ENCODE measurements at regions not wholly inside any gene's neighbourhood (a gene's known extent, or its start where the extent isn't known, plus 50 kb on each side); places are given as distances from the start of the nearest gene placed in this dataset.

DNA sequence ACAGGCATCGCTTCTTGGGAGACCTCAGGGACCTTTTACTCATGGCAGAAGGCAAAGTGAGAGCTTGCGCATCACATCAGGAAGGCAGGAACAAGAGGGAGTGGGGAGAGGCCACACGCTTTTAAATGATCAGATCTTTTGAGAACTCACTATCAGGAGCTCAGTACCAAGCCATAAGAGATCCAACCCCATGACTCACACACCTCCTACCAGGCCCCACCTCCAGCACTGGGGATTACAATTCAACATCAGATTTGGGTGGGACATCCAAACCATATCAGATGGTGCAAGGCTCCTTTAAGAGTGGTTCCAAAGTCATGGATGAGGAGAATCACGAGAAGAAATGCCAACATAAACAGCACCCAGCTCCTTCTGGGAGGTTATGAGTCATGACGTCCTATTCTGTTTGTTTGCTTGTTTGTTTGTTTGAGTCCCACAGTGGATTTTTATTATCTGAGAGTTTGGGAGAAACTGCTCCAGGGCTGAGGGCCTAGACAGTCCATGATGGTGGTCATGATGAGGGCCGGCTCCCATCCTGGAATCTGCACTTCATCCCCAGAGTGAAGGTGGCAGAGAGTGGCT lies 453.5 kb downstream of the GADD45G start:
- H3K4me1 ChIP-seq (replicated peaks in 1 of 2): no peaks in the 10 kb centered on the region
- no peak overlapping the region for H3K4me3 ChIP-seq
- H3K9me3 ChIP-seq (replicated peaks in 1 of 3): no peaks in the 10 kb centered on the region
- no peak overlapping the region for H3K27ac ChIP-seq
- DNase-seq: no peak
- no peaks in the 10 kb centered on the region for H3K27me3 ChIP-seq
- no peaks in the 10 kb centered on the region for H3K36me3 ChIP-seq (replicated peaks in 1 of 2)
- 79 to 86% (median 83%) methylated on average over 6 of the region's 6 CpGs for WGBS, 4 donors
- intact Hi-C loops (cut with DNase I): no loop called here
- no peak for TF ChIP-seq POLR2A (IDR thresholded peaks at IDR 0.05)
- TF ChIP-seq, protein P1, sequence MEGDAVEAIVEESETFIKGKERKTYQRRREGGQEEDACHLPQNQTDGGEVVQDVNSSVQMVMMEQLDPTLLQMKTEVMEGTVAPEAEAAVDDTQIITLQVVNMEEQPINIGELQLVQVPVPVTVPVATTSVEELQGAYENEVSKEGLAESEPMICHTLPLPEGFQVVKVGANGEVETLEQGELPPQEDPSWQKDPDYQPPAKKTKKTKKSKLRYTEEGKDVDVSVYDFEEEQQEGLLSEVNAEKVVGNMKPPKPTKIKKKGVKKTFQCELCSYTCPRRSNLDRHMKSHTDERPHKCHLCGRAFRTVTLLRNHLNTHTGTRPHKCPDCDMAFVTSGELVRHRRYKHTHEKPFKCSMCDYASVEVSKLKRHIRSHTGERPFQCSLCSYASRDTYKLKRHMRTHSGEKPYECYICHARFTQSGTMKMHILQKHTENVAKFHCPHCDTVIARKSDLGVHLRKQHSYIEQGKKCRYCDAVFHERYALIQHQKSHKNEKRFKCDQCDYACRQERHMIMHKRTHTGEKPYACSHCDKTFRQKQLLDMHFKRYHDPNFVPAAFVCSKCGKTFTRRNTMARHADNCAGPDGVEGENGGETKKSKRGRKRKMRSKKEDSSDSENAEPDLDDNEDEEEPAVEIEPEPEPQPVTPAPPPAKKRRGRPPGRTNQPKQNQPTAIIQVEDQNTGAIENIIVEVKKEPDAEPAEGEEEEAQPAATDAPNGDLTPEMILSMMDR (IDR thresholded peaks at IDR 0.05): no peak

DNA sequence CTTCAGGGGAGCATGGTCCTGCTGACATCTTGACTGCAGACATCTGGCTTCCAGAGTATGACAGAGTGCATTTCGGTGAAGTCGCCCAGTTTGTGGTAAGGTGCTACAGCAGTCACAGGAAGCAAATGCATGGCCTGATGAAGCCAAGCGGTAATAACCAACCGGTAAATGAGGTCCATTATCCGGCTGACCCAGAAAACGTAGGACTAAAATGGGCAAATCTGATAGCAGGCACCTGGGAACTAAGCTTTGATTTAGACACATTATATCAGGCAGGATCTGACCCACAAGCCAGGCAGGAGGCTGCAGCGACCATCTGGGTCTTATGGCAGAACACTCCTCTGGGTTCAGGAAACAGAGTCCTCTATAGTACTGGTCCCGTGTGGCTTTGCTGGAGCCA lies 454.6 kb downstream of the GADD45G start:
- Histone ChIP-seq H3K4me3 (no peak overlapping the region), H3K4me1 (replicated peaks in 1 of 2) (peaks cover 0 to 7% of the 10 kb centered on the region in 2 donors), H3K27me3 (no peaks in the 10 kb centered on the region), H3K27ac (no peak overlapping the region), H3K9me3 (replicated peaks in 1 of 3) (no peaks in the 10 kb centered on the region), H3K36me3 (replicated peaks in 1 of 2) (no peaks in the 10 kb centered on the region)
- TF ChIP-seq POLR2A (IDR thresholded peaks at IDR 0.05): no peak
- TF ChIP-seq, protein P1 (IDR thresholded peaks at IDR 0.05): no peak
- WGBS, 4 donors: 85 to 95% (median 90%) methylated on average over 6 to 8 of the region's 8 CpGs
- intact Hi-C loops (cut with DNase I): no loop called here
- DNase-seq: no peak

DNA sequence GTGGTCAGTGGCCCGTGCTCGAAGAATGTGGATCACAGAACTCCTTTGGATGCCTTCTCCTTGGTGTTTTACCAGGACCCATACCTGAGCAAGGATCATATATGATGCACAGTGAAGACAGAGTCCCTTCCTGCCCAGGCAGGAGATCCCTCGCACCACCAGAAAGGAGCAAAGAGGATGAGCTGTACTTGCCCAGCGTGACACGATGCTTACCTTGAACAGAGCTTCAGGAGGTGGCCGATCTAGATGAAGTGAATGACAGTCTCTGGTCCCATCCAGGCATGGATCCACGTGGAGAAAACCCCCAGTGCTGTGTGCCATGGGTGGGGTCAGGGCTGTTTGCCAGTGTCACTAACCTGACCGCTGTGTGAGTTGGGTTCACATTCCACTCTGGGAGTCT lies 455.4 kb downstream of the GADD45G start:
- Histone ChIP-seq H3K4me1 (replicated peaks in 1 of 2) (peaks cover 0 to 7% of the 10 kb centered on the region in 2 donors), H3K27ac (no peak overlapping the region), H3K4me3 (no peak overlapping the region), H3K9me3 (replicated peaks in 1 of 3) (no peaks in the 10 kb centered on the region), H3K27me3 (no peaks in the 10 kb centered on the region), H3K36me3 (replicated peaks in 1 of 2) (no peaks in the 10 kb centered on the region)
- no peak for TF ChIP-seq POLR2A (IDR thresholded peaks at IDR 0.05)
- TF ChIP-seq, protein P1 (IDR thresholded peaks at IDR 0.05): no peak
- DNase-seq: no peak
- WGBS, 4 donors: 88 to 94% (median 88%) methylated on average over 8 of the region's 8 CpGs
- intact Hi-C loops (cut with DNase I): no loop called here

- no peaks in the 10 kb centered on the region for H3K9me3 ChIP-seq (replicated peaks in 1 of 3)
- no peak for TF ChIP-seq POLR2A (IDR thresholded peaks at IDR 0.05)
- TF ChIP-seq, protein P1 (IDR thresholded peaks at IDR 0.05): no peak
- WGBS, 4 donors: 96 to 100% (median 99%) methylated on average over 1 of the region's 1 CpG
- no peaks in the 10 kb centered on the region for H3K36me3 ChIP-seq (replicated peaks in 1 of 2)
- no peak overlapping the region for H3K4me3 ChIP-seq
- H3K27ac ChIP-seq: no peak overlapping the region
- intact Hi-C loops (cut with DNase I): no loop called here
- no peak for DNase-seq
- H3K4me1 ChIP-seq (replicated peaks in 1 of 2): peaks cover 0 to 7% of the 10 kb centered on the region in 2 donors
- H3K27me3 ChIP-seq: no peaks in the 10 kb centered on the region
These were observed 456.4 kb downstream of the GADD45G start for GRCh38 chr9:90061187-90061586.
